Breast epithelium (tissue), 3 donors: ENCODE measurements at regions not wholly inside any gene's neighbourhood (a gene's known extent, or its start where the extent isn't known, plus 50 kb on each side); places are given as distances from the start of the nearest gene placed in this dataset.

Source experiments
- CTCF ChIP-seq, 3 donors: fragments of 450-650 bp; IDR thresholded peaks; one replicate each; pipeline ENCODE4 v1.5.1; 2016 to 2017; ENCODE audit warnings: antibody characterized with exemption in 3 of 3, mild to moderate bottlenecking in 3 of 3, moderate library complexity in 3 of 3
- POLR2A ChIP-seq: fragments of 450-650 bp; IDR thresholded peaks from one replicate; pipeline ENCODE4 v1.6.1; 2016; ENCODE audit warnings: antibody characterized with exemption, mild to moderate bottlenecking, moderate library complexity
- POLR2AphosphoS5 ChIP-seq, 3 donors: sonication (generic); formaldehyde crosslinking; IDR thresholded peaks; one replicate each; pipeline ENCODE4 v1.6.1; 2017; ENCODE audit warnings: antibody characterized with exemption in 3 of 3

- TF ChIP-seq CTCF (IDR thresholded peaks at IDR 0.05) (no peak), POLR2A (no peak), POLR2AphosphoS5 (IDR thresholded peaks at IDR 0.05) (no peak)
Observed at GRCh38 chr10:3853016-3853415, 68.0 kb upstream of the KLF6 start.
